Panc1 (cell line): ENCODE measurements at regions not wholly inside any gene's neighbourhood (a gene's known extent, or its start where the extent isn't known, plus 50 kb on each side); places are given as distances from the start of the nearest gene placed in this dataset.

Source experiments
- CTCF ChIP-seq: fragments of 450-650 bp; IDR thresholded peaks from 2 replicates; pipeline ENCODE4 v1.5.1; 2017; ENCODE audit warnings: mild to moderate bottlenecking
- POLR2AphosphoS5 ChIP-seq: IDR thresholded peaks from 2 replicates; pipeline ENCODE4 v1.6.1; 2012; ENCODE audit warnings: mild to moderate bottlenecking, low read depth, low read length, moderate library complexity
- SIN3A ChIP-seq: IDR thresholded peaks from 2 replicates; pipeline ENCODE4 v1.6.1; 2012; ENCODE audit warnings: low read depth, mild to moderate bottlenecking, low read length, moderate library complexity, borderline replicate concordance; ENCODE audit not compliant: insufficient read depth

- TF ChIP-seq CTCF (no peak), SIN3A (no peak), POLR2AphosphoS5 (no peak)
Measured at GRCh38 chr7:47008461-47008860, 573.5 kb downstream of the TNS3 start.
